Omental fat pad (tissue), 3 donors: ENCODE measurements at regions not wholly inside any gene's neighbourhood (a gene's known extent, or its start where the extent isn't known, plus 50 kb on each side); places are given as distances from the start of the nearest gene placed in this dataset.

Experiments
- ATAC-seq: fragments of 150-250 bp; one replicate; pipeline ENCODE4 v1.9.1; 2016; ENCODE audit warnings: mild to moderate bottlenecking, moderate library complexity; ENCODE audit not compliant: low FRiP score
- DNase-seq: peaks from one replicate; pipeline ENCODE4 v3.0.0-alpha.2; 2019; ENCODE audit warnings: low spot score
- CTCF ChIP-seq, 3 donors: fragments of 450-650 bp; IDR thresholded peaks; one replicate each; pipeline ENCODE4 v1.5.1; 2016 to 2017; ENCODE audit warnings: antibody characterized with exemption in 3 of 3, mild to moderate bottlenecking in 3 of 3, moderate library complexity in 2 of 3

- ATAC-seq (no peak), DNase-seq (no peak)
- no peak for TF ChIP-seq CTCF (IDR thresholded peaks at IDR 0.05)
Measured at GRCh38 chr1:224061436-224061835, 52.5 kb upstream of the FBXO28 start.

GRCh38 chr1:224059897-224060427, 53.9 kb upstream of the FBXO28 start:
- no peak for TF ChIP-seq CTCF (IDR thresholded peaks at IDR 0.05)
- ATAC-seq: no peak
- DNase-seq: no peak

- ATAC-seq (no peak), DNase-seq (no peak)
- TF ChIP-seq CTCF (IDR thresholded peaks at IDR 0.05): no peak
Measured at GRCh38 chr1:224058303-224058702, 55.6 kb upstream of the FBXO28 start.

GRCh38 chr1:224057461-224058199, 56.3 kb upstream of the FBXO28 start:
- ATAC-seq (no peak), DNase-seq (no peak)
- no peak for TF ChIP-seq CTCF (IDR thresholded peaks at IDR 0.05)

- DNase-seq (no peak), ATAC-seq (no peak)
- TF ChIP-seq CTCF (IDR thresholded peaks at IDR 0.05): no peak
Measured at GRCh38 chr1:224054611-224055010, 59.3 kb upstream of the FBXO28 start.

- no peak for ATAC-seq
Measured at GRCh38 chr1:224054012-224054411, 59.9 kb upstream of the FBXO28 start.

More at GRCh38 chr1:224054012-224054411, 59.9 kb upstream of the FBXO28 start:
- DNase-seq: no peak
- TF ChIP-seq CTCF (IDR thresholded peaks at IDR 0.05): no peak
